ENCODE measurements at regions not wholly inside any gene's neighbourhood (a gene's known extent, or its start where the extent isn't known, plus 50 kb on each side); places are given as distances from the start of the nearest gene placed in this dataset.
"Not testable (repeated sequence)": the region's sequence is repeated elsewhere in the genome, so short reads cannot be mapped to it uniquely, and the experiment has no call there.

DNA sequence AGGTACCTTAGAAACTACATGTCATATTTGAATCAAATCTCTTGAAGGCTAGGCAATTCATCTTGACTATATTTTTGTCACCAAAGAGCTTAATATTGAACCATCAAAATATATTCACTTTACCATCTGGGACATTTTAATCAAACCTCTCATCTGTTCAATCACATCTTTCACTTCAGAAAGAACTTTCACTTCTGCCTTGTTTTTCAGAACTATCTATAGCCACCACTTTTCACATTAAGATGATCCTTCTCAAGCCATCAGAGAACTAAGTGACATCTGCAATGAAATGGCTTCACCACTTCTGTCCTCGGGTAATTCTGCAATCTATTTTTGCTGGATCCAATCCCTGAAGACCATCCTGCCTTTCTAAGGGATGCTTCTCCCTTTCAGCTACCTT is 57.8 kb downstream of the OR2B2 start:
- intact Hi-C loops (cut with DNase I), result no loop called here
- DNase-seq, result no peak

DNA sequence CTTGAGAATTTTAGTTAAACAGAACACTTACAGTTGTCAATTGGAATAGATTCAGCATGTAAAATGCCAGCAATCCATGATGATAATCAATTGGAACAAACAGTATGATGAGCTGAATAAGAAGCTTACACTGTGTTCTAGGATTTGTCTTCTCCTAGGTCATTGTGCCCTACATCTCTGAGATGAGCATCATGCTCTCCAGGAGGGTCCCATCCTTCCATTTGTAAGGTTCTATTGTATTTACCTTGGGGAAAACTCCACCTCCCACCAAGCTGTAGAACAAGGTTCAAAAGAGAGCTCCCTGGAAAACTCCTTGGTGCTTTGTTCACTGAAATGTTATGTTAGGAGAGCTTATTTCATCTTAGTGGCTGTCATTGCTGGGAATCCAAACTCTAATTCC is 60.8 kb downstream of the OR2B2 start:
- intact Hi-C loops (cut with DNase I), result no loop called here
- no peak for DNase-seq

DNA sequence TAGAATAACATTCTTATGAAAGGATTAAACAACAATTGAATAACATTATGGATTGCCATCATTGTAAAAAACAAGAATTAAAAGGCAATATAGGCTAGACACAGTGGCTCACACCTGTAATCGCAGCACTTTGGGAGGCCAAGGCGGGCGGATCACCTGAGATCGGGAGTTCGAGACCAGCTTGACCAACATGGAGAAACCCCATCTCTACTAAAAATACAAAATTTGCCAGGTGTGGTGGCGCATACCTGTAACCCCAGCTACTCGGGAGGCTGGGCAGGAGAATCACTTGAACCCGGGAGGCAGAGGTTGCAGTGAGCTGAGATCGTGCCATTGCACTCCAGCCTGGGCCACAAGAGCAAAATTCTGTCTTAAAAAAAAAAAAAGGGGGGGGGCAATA is 63.2 kb downstream of the OR2B2 start:
- DNase-seq; intact Hi-C loops (cut with DNase I): not testable (repeated sequence)

DNA sequence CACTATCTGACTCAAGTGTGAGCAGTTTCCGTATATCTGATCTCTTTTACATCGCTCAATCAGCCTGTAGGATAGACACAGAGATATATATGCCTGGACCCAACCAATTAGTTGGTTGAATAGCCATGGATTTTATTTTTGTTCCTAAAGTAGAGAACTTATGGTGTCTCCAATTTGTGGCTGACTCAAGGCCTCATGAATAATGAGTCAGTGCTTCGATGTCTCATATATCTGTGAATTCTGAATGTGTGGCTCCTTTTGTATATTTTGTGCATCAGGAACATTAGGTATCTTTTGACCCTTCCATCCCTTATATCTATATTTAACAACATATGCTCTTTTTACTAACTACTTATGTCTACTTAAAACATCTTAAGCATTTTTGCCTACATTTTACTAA is 64.5 kb downstream of the OR2B2 start:
- intact Hi-C loops (cut with DNase I), result no loop called here
- DNase-seq, result no peak

DNA sequence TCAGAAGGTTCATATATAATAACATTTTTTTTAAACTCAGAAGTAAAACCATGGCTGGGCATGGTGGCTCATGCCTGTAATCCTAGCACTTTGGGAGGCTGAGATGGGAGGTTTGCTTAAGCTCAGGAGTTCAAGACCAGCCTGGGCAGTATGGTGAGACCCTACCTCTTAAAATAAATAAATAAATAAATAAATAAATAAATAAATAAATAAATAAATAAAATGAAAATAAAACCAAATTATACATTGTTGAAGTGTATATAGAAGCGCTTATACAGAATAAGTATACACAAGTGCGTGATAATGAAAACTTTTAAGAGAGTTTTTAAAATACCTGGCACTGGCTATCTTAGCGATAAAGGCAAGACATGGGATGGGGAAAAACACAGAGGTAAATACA is 71.6 kb downstream of the OR2B2 start:
- no peak for DNase-seq
- intact Hi-C loops (cut with DNase I), result no loop called here

DNA sequence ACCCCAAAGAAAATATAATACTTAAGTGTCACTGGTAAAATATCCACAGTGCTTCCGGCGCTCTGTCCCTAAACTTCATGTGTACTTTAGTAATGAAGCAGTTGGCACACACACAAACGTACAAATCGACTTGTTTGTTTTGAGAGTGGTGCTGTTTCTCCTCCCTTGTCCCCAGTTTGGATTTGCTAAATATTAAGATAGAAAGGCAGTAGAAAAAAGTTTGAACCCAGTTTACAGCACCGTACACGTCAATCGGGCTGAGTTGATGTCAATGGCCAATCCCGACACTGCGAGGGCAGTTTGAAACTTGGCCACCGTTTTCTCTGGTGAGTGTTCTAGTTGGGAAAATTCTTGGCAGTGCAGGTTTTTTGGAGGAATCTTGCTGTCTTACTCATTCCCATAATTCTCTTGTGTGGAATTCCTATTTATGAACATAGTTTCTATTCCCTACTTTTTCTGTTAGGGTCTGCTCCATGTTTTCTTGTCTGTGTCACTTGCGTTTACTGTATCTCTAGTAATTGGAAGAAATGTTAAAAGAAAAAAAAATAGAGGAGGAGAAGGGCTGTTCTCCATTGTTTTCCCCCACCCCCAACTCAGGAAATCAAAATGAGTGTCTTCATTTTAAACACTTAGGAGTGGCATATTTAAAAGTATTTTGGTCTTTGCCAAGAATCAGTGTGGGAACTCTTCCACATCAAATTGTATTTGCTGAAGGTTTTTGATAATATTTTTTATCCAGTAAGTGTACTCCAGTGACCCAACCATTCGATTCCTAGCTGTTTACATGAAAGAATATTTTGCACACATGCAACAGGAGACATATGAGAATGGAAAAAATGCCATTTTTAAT is 72.3 kb downstream of the OR2B2 start:
- peak in 1 of 10 donors; percentile 78 for DNase-seq
- intact Hi-C loops (cut with DNase I), result no loop called here

DNA sequence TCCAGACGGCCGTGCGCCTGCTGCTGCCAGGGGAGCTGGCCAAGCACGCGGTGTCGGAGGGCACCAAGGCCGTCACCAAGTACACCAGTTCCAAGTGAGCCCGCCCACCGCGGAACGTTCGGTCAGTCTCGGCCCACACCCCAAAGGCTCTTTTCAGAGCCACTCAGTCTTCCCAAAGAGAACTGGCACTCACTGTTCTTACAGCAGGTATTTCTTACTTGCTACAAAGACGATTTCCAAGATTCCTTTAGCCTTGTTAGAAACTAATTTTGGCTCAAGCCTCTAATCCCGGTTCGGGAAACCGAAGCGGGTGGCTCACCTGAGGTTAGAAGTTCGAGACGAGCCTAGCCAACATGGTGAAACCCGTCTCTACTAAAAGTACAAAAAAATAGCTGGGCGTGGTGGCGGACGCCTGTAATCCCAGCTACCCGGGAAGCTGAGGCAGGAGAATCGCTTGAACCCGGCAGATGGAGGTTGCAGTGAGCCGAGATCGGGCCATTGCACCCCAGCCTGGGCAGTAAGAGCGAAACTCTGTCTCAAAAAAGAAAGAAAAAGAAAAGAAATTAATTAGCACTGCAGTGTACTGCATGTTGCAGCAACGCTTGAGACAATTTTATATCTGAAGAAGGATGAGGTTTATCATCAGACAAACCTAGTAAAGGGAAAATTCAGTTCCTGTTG is 73.1 kb downstream of the OR2B2 start:
- intact Hi-C loops (cut with DNase I), result no loop called here
- DNase-seq, result peak in 4 of 10 donors; percentile 18 to 44 (median 28)

DNA sequence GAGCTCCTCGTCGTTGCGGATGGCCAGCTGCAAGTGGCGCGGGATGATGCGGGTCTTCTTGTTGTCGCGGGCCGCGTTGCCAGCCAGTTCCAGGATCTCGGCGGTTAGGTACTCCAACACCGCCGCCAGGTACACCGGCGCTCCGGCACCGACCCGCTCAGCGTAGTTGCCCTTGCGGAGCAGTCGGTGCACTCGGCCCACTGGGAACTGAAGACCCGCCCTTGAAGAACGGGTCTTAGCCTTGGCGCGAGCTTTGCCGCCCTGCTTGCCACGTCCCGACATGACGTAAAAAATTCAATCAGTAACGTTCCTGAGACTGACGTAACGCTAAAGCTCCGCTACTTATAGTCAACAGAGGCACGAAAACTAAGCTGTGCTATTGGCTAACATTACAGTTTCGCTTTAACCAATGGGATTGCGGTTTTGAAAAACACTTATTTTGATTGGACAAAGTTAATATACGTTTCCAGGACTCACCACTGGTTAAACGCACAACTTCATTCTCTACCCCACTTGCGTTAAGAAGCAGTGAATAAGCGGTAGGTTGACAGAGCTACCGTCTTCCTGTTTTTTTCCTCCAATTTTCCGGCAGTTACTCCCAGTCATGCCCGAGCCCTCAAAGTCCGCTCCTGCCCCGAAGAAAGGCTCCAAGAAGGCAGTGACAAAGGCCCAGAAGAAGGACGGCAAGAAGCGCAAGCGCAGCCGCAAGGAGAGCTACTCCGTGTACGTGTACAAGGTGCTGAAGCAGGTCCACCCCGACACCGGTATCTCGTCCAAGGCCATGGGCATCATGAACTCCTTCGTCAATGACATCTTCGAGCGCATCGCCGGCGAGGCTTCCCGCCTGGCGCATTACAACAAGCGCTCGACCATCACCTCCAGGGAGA is 73.9 kb downstream of the OR2B2 start:
- peak in 9 of 10 donors; percentile 41 to 93 (median 60) for DNase-seq
- intact Hi-C loops (cut with DNase I), result no loop called here

DNA sequence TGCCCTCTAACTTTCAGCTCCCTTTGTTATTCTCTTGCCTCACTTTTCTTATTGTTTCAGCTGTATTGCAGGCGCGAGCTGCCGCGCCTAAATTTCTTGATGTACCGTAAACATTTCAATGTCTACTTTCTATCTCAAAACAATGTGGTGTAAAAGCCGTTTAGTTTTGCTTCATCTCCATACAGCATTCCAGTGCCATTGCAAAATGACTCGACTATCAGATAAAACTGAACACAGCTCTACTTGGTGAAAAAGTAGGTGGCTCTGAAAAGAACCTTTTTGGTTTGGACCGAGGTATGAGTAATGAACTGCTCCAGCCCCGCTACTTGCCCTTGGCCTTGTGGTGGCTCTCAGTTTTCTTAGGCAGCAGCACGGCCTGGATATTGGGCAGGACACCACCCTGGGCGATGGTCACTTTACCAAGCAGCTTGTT is 74.6 kb downstream of the OR2B2 start:
- intact Hi-C loops (cut with DNase I), result no loop called here
- DNase-seq, result no peak

DNA sequence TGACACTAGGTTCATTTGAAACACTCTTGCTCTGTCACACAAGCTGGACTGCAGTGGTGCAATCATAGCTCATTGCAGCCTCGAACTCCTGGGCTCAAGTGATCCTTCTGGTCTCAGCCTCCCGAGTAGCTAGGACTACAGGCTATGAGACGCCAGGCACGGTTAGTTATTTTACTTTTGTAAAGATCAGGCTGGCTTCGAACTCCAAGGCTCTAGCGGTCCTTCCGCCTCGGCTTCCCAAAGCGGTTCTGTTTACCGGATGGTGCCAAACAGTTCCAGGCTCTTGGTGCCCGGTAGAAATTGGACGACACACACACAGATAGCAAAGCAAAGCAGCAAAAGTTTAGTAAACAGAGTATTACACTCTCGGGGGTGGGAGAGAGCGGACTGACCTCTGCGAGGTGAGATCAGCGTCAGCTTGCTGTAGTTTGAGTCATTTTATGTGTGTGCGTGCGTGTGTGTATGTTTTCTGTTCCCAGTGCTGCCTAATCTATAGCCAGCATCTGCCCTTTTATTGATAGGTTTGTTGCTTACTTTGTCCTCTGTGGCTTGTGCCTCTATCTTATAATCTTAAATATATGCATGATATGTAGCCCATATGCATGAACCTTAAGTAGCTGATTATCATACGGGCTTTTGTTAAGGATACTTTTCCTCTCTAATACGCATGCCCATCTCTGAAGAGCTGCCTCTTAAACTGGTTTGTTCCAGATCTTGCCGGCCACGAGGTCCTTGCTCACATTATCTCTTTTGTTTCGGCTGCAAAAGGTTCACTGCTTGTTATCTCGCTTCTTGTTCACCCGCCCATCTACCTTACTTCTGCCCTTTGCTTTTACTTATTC is 75.2 kb downstream of the OR2B2 start:
- intact Hi-C loops (cut with DNase I), result no loop called here

DNA sequence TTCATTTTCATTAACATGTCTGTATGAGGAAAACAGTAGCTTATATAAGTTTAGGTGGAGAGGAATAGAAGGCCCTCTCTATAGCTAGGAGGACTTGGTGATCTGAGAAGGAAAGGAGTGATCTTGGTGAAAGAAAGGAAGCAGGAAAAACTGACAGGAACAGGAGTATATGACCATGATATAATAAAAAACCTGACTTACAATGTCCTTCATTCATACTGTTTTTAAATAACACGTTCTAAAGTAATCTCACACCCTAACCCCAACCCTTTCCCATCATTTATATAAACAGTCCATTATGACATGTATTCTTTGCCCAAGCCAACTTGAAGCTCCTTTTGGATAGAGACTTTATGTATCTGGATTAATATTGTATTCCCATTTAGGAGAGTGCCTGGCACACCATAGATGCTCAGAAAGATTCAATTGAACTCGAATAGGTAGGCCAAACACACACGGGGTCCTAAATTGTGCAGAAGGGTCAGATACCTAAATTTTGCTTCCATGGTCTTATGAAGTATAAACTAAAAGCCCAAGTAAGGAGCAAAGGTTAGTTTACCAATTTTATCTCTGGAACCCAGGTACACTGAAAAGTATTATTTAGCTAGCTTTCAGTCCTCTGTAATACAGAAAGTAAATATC is 75.9 kb downstream of the OR2B2 start:
- intact Hi-C loops (cut with DNase I), result no loop called here
- DNase-seq, result no peak

More for the DNA sequence above, 75.2 kb downstream of the OR2B2 start:
- DNase-seq, result peak in 2 of 10 donors; percentile 23 to 81

DNA sequence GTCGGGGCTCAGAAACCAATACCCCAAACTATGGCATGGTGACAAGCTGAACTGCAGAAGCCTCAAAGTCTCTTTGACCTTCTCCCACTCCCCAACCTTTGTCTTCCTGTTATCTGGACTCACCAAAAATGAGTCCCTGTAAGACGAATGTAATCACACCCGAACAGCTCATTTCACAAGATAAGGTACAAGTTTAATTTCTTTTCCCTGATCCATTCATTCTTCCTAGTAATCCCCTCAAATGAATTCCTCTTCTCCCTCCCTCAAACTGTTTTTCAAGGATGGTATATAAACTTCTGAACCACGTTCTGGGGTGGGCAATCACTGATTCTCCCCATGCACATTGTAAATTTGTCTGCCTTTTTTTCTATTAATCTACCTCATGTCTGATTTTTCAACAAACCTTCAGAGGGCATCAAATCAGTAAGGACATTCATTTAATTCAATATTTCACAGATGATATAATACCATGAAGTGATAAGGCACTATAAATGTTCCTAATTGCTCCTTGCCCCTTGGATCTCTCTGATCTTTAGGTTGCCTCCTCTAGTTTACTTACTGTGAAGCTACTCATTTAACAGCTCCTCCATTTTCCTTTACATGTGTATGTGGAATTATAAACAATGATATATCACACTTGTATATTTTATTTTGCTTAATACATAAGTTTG is 77.2 kb downstream of the OR2B2 start:
- DNase-seq, result no peak
- intact Hi-C loops (cut with DNase I), result no loop called here

DNA sequence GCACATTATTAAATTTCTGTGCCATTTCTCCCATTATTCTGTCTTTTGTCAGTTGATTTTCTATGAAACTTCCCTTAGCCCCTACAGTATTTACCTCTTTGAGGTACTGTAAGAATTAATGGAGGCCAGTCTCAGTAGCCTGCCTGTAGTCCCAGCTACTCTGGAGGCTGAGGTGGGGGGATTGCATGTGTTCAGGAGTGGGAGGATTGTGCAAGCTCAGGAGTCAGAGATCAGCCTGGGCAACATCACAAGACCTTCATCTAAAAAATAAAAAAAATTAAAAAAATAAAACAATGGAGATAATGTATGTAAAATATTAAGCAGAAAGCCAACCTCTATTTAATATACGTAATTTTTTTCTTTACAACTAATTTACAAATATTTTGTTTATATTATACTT is 77.8 kb downstream of the OR2B2 start:
- intact Hi-C loops (cut with DNase I), result no loop called here
- DNase-seq, result no peak

DNA sequence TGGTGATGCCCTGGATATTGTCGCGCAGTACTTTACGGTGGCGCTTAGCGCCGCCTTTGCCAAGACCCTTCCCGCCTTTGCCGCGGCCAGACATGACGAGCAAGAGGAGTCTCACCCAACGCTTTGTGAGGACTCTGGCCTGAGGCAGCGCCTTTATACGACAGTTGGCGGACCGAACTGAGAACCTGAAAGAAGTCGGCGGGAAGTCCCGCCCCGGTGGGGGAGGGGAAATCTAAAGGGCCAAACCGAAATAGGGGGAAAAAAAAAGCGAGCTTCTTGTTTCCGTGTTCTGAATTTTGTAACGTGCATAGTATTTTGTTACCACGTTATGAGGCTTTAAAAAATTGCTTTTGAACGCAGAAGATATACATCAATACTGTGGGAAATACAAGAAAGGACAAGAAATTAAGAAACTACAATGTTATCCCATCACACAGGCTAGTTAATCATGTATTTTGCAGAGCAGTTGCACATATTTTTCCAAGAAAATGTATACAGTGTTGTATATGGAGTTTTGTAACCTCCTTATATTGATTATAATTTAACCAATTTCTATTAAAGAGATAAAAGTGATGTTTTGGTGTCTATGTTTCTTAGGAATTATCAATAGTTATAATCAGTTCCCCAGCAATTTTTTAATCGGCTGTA is 80.6 kb downstream of the OR2B2 start:
- DNase-seq, result peak in 7 of 10 donors; percentile 37 to 95 (median 73)
- intact Hi-C loops (cut with DNase I), result not testable (repeated sequence)

DNA sequence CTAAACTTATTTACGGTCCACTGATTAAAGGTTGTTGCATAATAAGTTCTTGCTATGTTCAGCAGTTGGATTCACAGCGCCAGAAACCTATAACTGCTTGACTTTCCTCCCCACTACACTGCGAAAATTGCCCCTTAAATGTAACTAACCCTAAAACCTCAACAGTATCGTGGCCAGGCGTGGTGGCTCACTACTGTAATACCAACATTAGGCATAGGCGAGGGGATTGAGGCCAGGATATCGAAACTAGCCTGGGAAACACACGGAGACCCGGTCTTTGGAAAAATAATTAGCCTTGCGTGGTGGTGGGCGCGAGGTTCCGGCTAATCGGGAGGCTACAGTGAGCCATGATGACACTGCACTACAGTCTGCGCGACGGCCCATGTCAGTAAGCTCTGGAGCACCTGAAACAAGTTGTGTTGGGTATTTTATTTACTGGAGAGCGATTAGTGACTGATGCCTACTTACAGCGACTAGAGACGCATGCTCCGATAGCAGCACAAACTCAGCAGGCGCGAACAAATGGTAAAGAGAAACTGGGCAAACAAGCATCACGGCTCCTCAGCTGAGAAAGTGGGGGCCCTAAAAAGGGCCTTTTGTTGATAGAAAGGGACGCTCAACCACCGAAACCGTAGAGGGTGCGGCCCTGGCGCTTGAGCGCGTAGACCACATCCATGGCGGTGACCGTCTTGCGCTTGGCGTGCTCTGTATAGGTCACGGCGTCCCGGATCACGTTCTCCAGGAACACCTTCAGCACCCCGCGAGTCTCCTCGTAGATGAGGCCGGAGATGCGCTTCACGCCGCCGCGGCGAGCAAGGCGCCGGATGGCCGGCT is 81.4 kb downstream of the OR2B2 start:
- peak in 1 of 10 donors; percentile 3 for DNase-seq
- intact Hi-C loops (cut with DNase I), result not testable (repeated sequence)

DNA sequence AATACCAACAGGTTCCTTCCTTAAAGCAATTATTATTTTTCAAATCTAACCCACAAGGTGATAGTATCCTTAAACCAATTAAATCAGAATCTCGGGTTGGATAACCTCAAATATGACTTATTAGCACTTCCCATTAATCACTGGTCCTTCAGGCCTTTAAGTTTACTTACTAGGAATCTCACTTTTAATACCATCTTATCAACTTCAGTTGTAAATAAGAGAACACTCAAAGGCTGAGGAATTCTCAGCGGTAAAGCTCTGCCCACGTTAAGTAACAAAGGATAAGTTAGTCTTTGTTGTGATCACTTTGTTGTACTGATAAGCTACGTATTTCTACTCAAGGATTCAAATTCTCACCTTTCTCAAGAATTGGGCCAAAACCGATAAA is 82.0 kb downstream of the OR2B2 start:
- intact Hi-C loops (cut with DNase I), result no loop called here
- DNase-seq, result no peak

DNA sequence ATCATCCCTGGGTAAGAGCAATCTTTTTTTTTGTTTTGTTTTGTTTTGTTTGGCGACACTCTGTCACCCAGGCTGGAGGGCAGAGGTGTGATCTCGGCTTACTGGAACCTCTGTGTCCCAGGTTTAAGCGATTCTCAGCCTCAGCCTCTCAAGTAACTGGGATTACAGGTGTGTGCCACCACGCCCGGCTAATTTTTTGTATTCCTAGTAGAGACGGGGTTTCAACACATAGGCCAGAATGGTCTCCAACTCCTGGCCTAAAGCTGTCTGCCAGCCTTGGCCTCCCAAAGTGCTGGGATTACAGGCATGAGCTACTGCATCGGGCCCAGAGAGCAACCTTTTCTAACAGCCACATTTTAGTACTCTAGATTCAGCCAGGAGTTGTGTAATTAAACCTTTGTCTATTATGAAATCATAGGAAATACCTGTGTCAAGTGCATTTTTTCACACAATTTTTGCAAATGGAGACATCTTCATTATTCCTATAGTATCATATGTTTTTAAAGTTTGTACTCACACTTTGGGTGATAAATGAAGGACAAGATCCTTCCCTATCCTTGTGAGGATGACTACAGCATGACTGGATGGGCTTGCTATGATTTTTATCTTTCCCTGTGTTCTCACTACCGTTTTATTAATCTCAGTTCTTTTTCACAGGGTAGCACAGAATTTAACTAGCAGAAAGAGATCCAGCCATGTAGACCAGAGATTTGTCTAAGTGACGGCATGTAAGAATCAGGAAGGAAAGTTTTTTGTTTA is 82.6 kb downstream of the OR2B2 start:
- intact Hi-C loops (cut with DNase I), result no loop called here
- DNase-seq, result no peak

Data from posterior cingulate gyrus (tissue), 11 donors.